OCI-M2 (cell line): ENCODE measurements at regions not wholly inside any gene's neighbourhood (a gene's known extent, or its start where the extent isn't known, plus 50 kb on each side); places are given as distances from the start of the nearest gene placed in this dataset.
"Not testable (repeated sequence)": the region's sequence is repeated elsewhere in the genome, so short reads cannot be mapped to it uniquely, and the experiment has no call there.

Source experiments
- DNase-seq: peaks from one replicate; lab custom pipeline; 2025; ENCODE audit not compliant: unreplicated experiment; lab: John Stamatoyannopoulos, UW

- no peak for DNase-seq
Observed at GRCh38 chr18:34467058-34467457, 242.3 kb upstream of the NOL4 start.

- no peak for DNase-seq
Observed at GRCh38 chr18:34480162-34480700, 229.9 kb upstream of the DTNA start.

GRCh38 chr18:34482204-34482603 lies 227.9 kb upstream of the DTNA start:
- no peak for DNase-seq

GRCh38 chr18:34483198-34483597 lies 226.9 kb upstream of the DTNA start:
- no peak for DNase-seq

GRCh38 chr18:34491719-34492118 lies 218.4 kb upstream of the DTNA start:
- no peak for DNase-seq

GRCh38 chr18:34492652-34493051 lies 217.4 kb upstream of the DTNA start:
- DNase-seq = no peak

- DNase-seq = no peak
Observed at GRCh38 chr18:34493099-34493544, 217.0 kb upstream of the DTNA start.

- no peak for DNase-seq
Observed at GRCh38 chr18:34493566-34494358, 216.3 kb upstream of the DTNA start.

- DNase-seq = no peak
Observed at GRCh38 chr18:34494359-34494696, 215.8 kb upstream of the DTNA start.

GRCh38 chr18:34495506-34495905 lies 214.6 kb upstream of the DTNA start:
- no peak for DNase-seq

- no peak for DNase-seq
Observed at GRCh38 chr18:34501553-34501952, 208.5 kb upstream of the DTNA start.

- no peak for DNase-seq
Observed at GRCh38 chr18:34506198-34506597, 203.9 kb upstream of the DTNA start.

- DNase-seq = no peak
Observed at GRCh38 chr18:34509163-34509562, 200.9 kb upstream of the DTNA start.

GRCh38 chr18:34509879-34510586 lies 200.1 kb upstream of the DTNA start:
- no peak for DNase-seq

- no peak for DNase-seq
Observed at GRCh38 chr18:34510926-34511325, 199.2 kb upstream of the DTNA start.

- DNase-seq = no peak
Observed at GRCh38 chr18:34511435-34511834, 198.7 kb upstream of the DTNA start.

GRCh38 chr18:34511879-34512278 lies 198.2 kb upstream of the DTNA start:
- no peak for DNase-seq

- no peak for DNase-seq
Observed at GRCh38 chr18:34514238-34514637, 195.9 kb upstream of the DTNA start.

- DNase-seq = no peak
Observed at GRCh38 chr18:34514957-34515356, 195.1 kb upstream of the DTNA start.

- not testable (repeated sequence) for DNase-seq
Observed at GRCh38 chr18:34516355-34516754, 193.7 kb upstream of the DTNA start.

GRCh38 chr18:34516996-34517395 lies 193.1 kb upstream of the DTNA start:
- DNase-seq = not testable (repeated sequence)

GRCh38 chr18:34521040-34521439 lies 189.1 kb upstream of the DTNA start:
- no peak for DNase-seq
